ENCODE measurements at regions not wholly inside any gene's neighbourhood (a gene's known extent, or its start where the extent isn't known, plus 50 kb on each side); places are given as distances from the start of the nearest gene placed in this dataset.

GRCh38 chrX:120750381-120750780, 120.5 kb upstream of the C1GALT1C1 start:
- H3K27me3 ChIP-seq: no peaks in the 10 kb centered on the region
- intact Hi-C loops (cut with DNase I; ENCODE audit: low total_unique reads) (loop anchor here (10.0 kb wide), 1 partner anchor 496 kb away; the partner anchor contains the start of gene ZBTB33), in situ Hi-C loops (cut with MboI; ENCODE audit: low pct_ligation_motif_present in 1 of 4, low pct_unique_long_range_greater_than_20kb in 1 of 4, low sequenced_read_pairs in 3 of 4) (loop anchor here in 2 of 4 donors (25.0 kb wide), 1 partner anchor 238 kb away; no protein-coding TSS in a partner anchor)
- no peak overlapping the region for H3K4me3 ChIP-seq
- H3K27ac ChIP-seq: no peak overlapping the region
- DNase-seq: no peak
- WGBS, 2 donors (ENCODE audit: low coverage in 1 of 2): 61% methylated on average over 1 of the region's 1 CpG; no CpG with 5 or more reads in 1 of the 2 donors
- H3K9me3 ChIP-seq: no peaks in the 10 kb centered on the region
- no peaks in the 10 kb centered on the region for H3K4me1 ChIP-seq
- TF ChIP-seq, protein P1, sequence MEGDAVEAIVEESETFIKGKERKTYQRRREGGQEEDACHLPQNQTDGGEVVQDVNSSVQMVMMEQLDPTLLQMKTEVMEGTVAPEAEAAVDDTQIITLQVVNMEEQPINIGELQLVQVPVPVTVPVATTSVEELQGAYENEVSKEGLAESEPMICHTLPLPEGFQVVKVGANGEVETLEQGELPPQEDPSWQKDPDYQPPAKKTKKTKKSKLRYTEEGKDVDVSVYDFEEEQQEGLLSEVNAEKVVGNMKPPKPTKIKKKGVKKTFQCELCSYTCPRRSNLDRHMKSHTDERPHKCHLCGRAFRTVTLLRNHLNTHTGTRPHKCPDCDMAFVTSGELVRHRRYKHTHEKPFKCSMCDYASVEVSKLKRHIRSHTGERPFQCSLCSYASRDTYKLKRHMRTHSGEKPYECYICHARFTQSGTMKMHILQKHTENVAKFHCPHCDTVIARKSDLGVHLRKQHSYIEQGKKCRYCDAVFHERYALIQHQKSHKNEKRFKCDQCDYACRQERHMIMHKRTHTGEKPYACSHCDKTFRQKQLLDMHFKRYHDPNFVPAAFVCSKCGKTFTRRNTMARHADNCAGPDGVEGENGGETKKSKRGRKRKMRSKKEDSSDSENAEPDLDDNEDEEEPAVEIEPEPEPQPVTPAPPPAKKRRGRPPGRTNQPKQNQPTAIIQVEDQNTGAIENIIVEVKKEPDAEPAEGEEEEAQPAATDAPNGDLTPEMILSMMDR (IDR thresholded peaks at IDR 0.05): no peak
- TF ChIP-seq EP300 (IDR thresholded peaks at IDR 0.05; ENCODE audit: low read depth) (no peak), POLR2AphosphoS5 (IDR thresholded peaks at IDR 0.05) (no peak), POLR2A (IDR thresholded peaks at IDR 0.05) (no peak)
- no peaks in the 10 kb centered on the region for H3K36me3 ChIP-seq

- Histone ChIP-seq H3K27me3 (no peaks in the 10 kb centered on the region), H3K27ac (no peak overlapping the region), H3K9me3 (no peaks in the 10 kb centered on the region), H3K4me3 (no peak overlapping the region), H3K4me1 (no peaks in the 10 kb centered on the region), H3K36me3 (no peaks in the 10 kb centered on the region)
- in situ Hi-C loops (cut with MboI; ENCODE audit: low pct_ligation_motif_present in 1 of 4, low pct_unique_long_range_greater_than_20kb in 1 of 4, low sequenced_read_pairs in 3 of 4) (no loop called here), intact Hi-C loops (cut with DNase I; ENCODE audit: low total_unique reads) (no loop called here)
- TF ChIP-seq, protein P1 (IDR thresholded peaks at IDR 0.05): no peak
- TF ChIP-seq POLR2A (IDR thresholded peaks at IDR 0.05): no peak
- no peak for TF ChIP-seq POLR2AphosphoS5 (IDR thresholded peaks at IDR 0.05)
- TF ChIP-seq EP300 (IDR thresholded peaks at IDR 0.05; ENCODE audit: low read depth): no peak
- 42% methylated on average over 4 of the region's 4 CpGs; no CpG with 5 or more reads in 1 of the 2 donors for WGBS, 2 donors (ENCODE audit: low coverage in 1 of 2)
- DNase-seq: peak; percentile 36
Measured at GRCh38 chrX:120749141-120749846, 119.4 kb upstream of the C1GALT1C1 start.

GRCh38 chrX:120746153-120746552, 116.3 kb upstream of the C1GALT1C1 start:
- TF ChIP-seq, protein P1 (IDR thresholded peaks at IDR 0.05): no peak
- TF ChIP-seq EP300 (IDR thresholded peaks at IDR 0.05; ENCODE audit: low read depth) (no peak), POLR2A (IDR thresholded peaks at IDR 0.05) (no peak), POLR2AphosphoS5 (IDR thresholded peaks at IDR 0.05) (no peak)
- intact Hi-C loops (cut with DNase I; ENCODE audit: low total_unique reads): no loop called here
- Histone ChIP-seq H3K4me3 (no peak overlapping the region), H3K9me3 (no peaks in the 10 kb centered on the region), H3K36me3 (no peaks in the 10 kb centered on the region), H3K4me1 (no peaks in the 10 kb centered on the region), H3K27ac (no peak overlapping the region), H3K27me3 (no peaks in the 10 kb centered on the region)
- DNase-seq: no peak
- 56 to 100% methylated on average over 1 to 2 of the region's 2 CpGs for WGBS, 2 donors (ENCODE audit: low coverage in 1 of 2)
- in situ Hi-C loops (cut with MboI; ENCODE audit: low pct_ligation_motif_present in 1 of 4, low pct_unique_long_range_greater_than_20kb in 1 of 4, low sequenced_read_pairs in 3 of 4): no loop called here

GRCh38 chrX:120742946-120743665, 113.3 kb upstream of the C1GALT1C1 start:
- H3K4me1 ChIP-seq: no peaks in the 10 kb centered on the region
- no peaks in the 10 kb centered on the region for H3K27me3 ChIP-seq
- H3K9me3 ChIP-seq: no peaks in the 10 kb centered on the region
- intact Hi-C loops (cut with DNase I; ENCODE audit: low total_unique reads) (no loop called here), in situ Hi-C loops (cut with MboI; ENCODE audit: low pct_ligation_motif_present in 1 of 4, low pct_unique_long_range_greater_than_20kb in 1 of 4, low sequenced_read_pairs in 3 of 4) (no loop called here)
- no peak for TF ChIP-seq POLR2AphosphoS5 (IDR thresholded peaks at IDR 0.05)
- TF ChIP-seq POLR2A (IDR thresholded peaks at IDR 0.05): no peak
- TF ChIP-seq EP300 (IDR thresholded peaks at IDR 0.05; ENCODE audit: low read depth): no peak
- TF ChIP-seq, protein P1 (IDR thresholded peaks at IDR 0.05): no peak
- no peak for DNase-seq
- WGBS, 2 donors (ENCODE audit: low coverage in 1 of 2): 20 to 57% methylated on average over 4 to 5 of the region's 5 CpGs
- H3K4me3 ChIP-seq: no peak overlapping the region
- H3K36me3 ChIP-seq: no peaks in the 10 kb centered on the region
- H3K27ac ChIP-seq: no peak overlapping the region
